H1 (cell line): ENCODE measurements at regions not wholly inside any gene's neighbourhood (a gene's known extent, or its start where the extent isn't known, plus 50 kb on each side); places are given as distances from the start of the nearest gene placed in this dataset.

Experiments
- CTCF ChIA-PET: fragments of 300-600 bp; sonication (Branson Sonifier 250); formaldehyde crosslinking; loops from one replicate; lab custom pipeline; 2021; ENCODE audit not compliant: partially characterized antibody; lab: Charles Lee
- POLR2A ChIA-PET: fragments of 300-600 bp; sonication (Branson Sonifier 250); formaldehyde crosslinking; loops from one replicate; lab custom pipeline; 2021; ENCODE audit warnings: inconsistent platforms; ENCODE audit not compliant: partially characterized antibody; lab: Charles Lee
- DNase-seq, 2 experiments: peaks; one replicate each; pipeline versions ENCODE4 v3.0.0 to v3.0.0-alpha.2; 2010 to 2022; ENCODE audit warnings: low spot score in 2 of 2, low read depth in 1 of 2, mixed read lengths in 1 of 2
- FAIRE-seq: peaks from 2 replicates; lab custom pipeline; 2011; peaks lifted over from hg19 to GRCh38; lab: Jason Lieb, UNC
- H2AFZ ChIP-seq: 2 replicates; pipeline ENCODE4 v1.8.1; 2012; ENCODE audit warnings: low read length, inconsistent platforms
- H2AK5ac ChIP-seq: 2 replicates; pipeline ENCODE4 v1.6.1; 2013; ENCODE audit warnings: low read depth, low read length
- H2BK120ac ChIP-seq: replicated peaks from 2 replicates; pipeline ENCODE3; 2013; ENCODE audit warnings: low read depth, low read length, inconsistent platforms
- H2BK12ac ChIP-seq: 2 replicates; pipeline ENCODE4 v1.6.1; 2013; ENCODE audit warnings: low read depth, low read length
- H2BK15ac ChIP-seq: 2 replicates; pipeline ENCODE4 v1.6.1; 2013; ENCODE audit warnings: low read length
- H2BK20ac ChIP-seq: 2 replicates; pipeline ENCODE4 v1.6.1; 2013; ENCODE audit warnings: low read length
- H2BK5ac ChIP-seq: 2 replicates; pipeline ENCODE4 v1.6.1; 2013; ENCODE audit warnings: low read depth, low read length
- H3K14ac ChIP-seq: 2 replicates; pipeline ENCODE4 v1.6.1; 2013; ENCODE audit warnings: inconsistent platforms; ENCODE audit not compliant: insufficient read length
- H3K18ac ChIP-seq: 2 replicates; pipeline ENCODE4 v1.6.1; 2013; ENCODE audit warnings: low read length; ENCODE audit errors: extremely low read depth
- H3K23ac ChIP-seq: 2 replicates; pipeline ENCODE4 v1.6.1; 2013; ENCODE audit warnings: inconsistent platforms; ENCODE audit not compliant: insufficient read length
- H3K23me2 ChIP-seq: 2 replicates; pipeline ENCODE4 v1.6.1; 2013; ENCODE audit warnings: low read depth, low read length
- H3K27ac ChIP-seq: 2 replicates; pipeline ENCODE4 v1.6.1; 2011; ENCODE audit warnings: low read depth, low read length, inconsistent platforms
- H3K27me3 ChIP-seq, 4 experiments: replicated peaks in 1 of 4; 1 replicate in 1 of 4; 2 replicates in 3 of 4; pipeline versions ENCODE4 v1.6.1 to v1.8.1; 2011 to 2013; ENCODE audit warnings: low read length in 3 of 4, mild to moderate bottlenecking in 3 of 4, inconsistent platforms in 2 of 4, mixed read lengths in 2 of 4, moderate library complexity in 1 of 4; ENCODE audit not compliant: control insufficient read depth in 3 of 4, insufficient read depth in 3 of 4; ENCODE audit errors: extremely low read depth in 1 of 4
- H3K36me3 ChIP-seq, 4 experiments: 2 replicates each; pipeline versions ENCODE4 v1.6.1 to v1.8.1; 2011 to 2013; ENCODE audit warnings: mild to moderate bottlenecking in 4 of 4, low read length in 3 of 4, moderate library complexity in 2 of 4, control low read depth in 1 of 4, inconsistent platforms in 1 of 4; ENCODE audit not compliant: insufficient read depth in 4 of 4, control insufficient read depth in 2 of 4
- H3K4ac ChIP-seq: replicated peaks from 2 replicates; pipeline ENCODE3; 2013; ENCODE audit warnings: low read length, low read depth, mixed read lengths, inconsistent platforms; ENCODE audit not compliant: insufficient read length
- H3K4me1 ChIP-seq, 4 experiments: replicated peaks in 1 of 4; 1 replicate in 1 of 4; 2 replicates in 3 of 4; pipeline versions ENCODE4 v1.6.1 to v1.8.1; 2011 to 2013; ENCODE audit warnings: low read length in 3 of 4, inconsistent platforms in 2 of 4, mixed read lengths in 1 of 4; ENCODE audit not compliant: insufficient read depth in 4 of 4, control insufficient read depth in 3 of 4
- H3K4me2 ChIP-seq, 2 experiments: 2 replicates each; pipeline versions ENCODE4 v1.6.1 to v1.8.1; 2011 to 2013; ENCODE audit warnings: low read depth in 2 of 2, low read length in 2 of 2, control low read depth in 1 of 2, inconsistent platforms in 1 of 2, mild to moderate bottlenecking in 1 of 2; ENCODE audit not compliant: insufficient read depth in 1 of 2
- H3K4me3 ChIP-seq, 4 experiments: fragments of 200-600, 300-600 bp in 1 of 4; sonication (generic), shearing (Covaris generic), sonication (Bioruptor Twin) in 1 of 4; 2 replicates each; pipeline versions ENCODE4 v1.5.1 to v1.8.1; 2011 to 2016; ENCODE audit warnings: low read length in 4 of 4, low read depth in 3 of 4, control low read depth in 2 of 4, inconsistent platforms in 2 of 4, mild to moderate bottlenecking in 2 of 4, mixed read lengths in 1 of 4, moderate library complexity in 1 of 4; ENCODE audit not compliant: insufficient read depth in 2 of 4; ENCODE audit errors: extremely low read depth in 1 of 4
- H3K56ac ChIP-seq: replicated peaks from 2 replicates; pipeline ENCODE3; 2013; ENCODE audit warnings: low read depth, mild to moderate bottlenecking, mixed read lengths, low read length, inconsistent platforms; ENCODE audit not compliant: insufficient read length
- H3K79me1 ChIP-seq: 2 replicates; pipeline ENCODE4 v1.6.1; 2013; ENCODE audit warnings: low read depth, low read length, control low read depth
- H3K79me2 ChIP-seq, 2 experiments: 2 replicates each; pipeline versions ENCODE4 v1.6.1 to v1.8.1; 2012 to 2013; ENCODE audit warnings: low read length in 2 of 2, mild to moderate bottlenecking in 2 of 2, inconsistent platforms in 1 of 2; ENCODE audit not compliant: insufficient read depth in 2 of 2, control insufficient read depth in 1 of 2
- H3K9ac ChIP-seq, 4 experiments: replicated peaks in 1 of 4; 1 replicate in 1 of 4; 2 replicates in 3 of 4; pipeline versions ENCODE4 v1.6.1 to v1.8.1; 2011 to 2013; ENCODE audit warnings: low read depth in 3 of 4, low read length in 3 of 4, control low read depth in 2 of 4, mild to moderate bottlenecking in 2 of 4, moderate library complexity in 2 of 4, inconsistent platforms in 1 of 4; ENCODE audit errors: extremely low read depth in 1 of 4
- H3K9me3 ChIP-seq, 2 experiments: 2 replicates each; pipeline versions ENCODE4 v1.6.1 to v1.8.1; 2012 to 2013; ENCODE audit warnings: mild to moderate bottlenecking in 2 of 2, moderate library complexity in 2 of 2, control low read depth in 1 of 2, inconsistent platforms in 1 of 2, low read depth in 1 of 2, low read length in 1 of 2, mixed read lengths in 1 of 2; ENCODE audit not compliant: insufficient read depth in 2 of 2
- H4K20me1 ChIP-seq, 2 experiments: replicated peaks in 1 of 2; 2 replicates each; pipeline versions ENCODE3 to v1.8.1; 2011 to 2013; ENCODE audit warnings: inconsistent platforms in 2 of 2, low read length in 2 of 2, mild to moderate bottlenecking in 1 of 2; ENCODE audit not compliant: insufficient read depth in 2 of 2, control insufficient read depth in 1 of 2
- H4K5ac ChIP-seq: 2 replicates; pipeline ENCODE4 v1.6.1; 2013; ENCODE audit warnings: low read length, low read depth, mixed read lengths, inconsistent platforms; ENCODE audit not compliant: insufficient read length
- H4K8ac ChIP-seq: 2 replicates; pipeline ENCODE4 v1.8.0; 2013; ENCODE audit warnings: mild to moderate bottlenecking, moderate library complexity, low read length, inconsistent platforms; ENCODE audit not compliant: insufficient read depth; ENCODE audit errors: extremely low read depth
- H4K91ac ChIP-seq: replicated peaks from 2 replicates; pipeline ENCODE3; 2013; ENCODE audit warnings: low read length, mixed read lengths, inconsistent platforms; ENCODE audit not compliant: insufficient read length
- CBX5 ChIP-seq: fragments of 300-800, 300-1000 bp; sonication (generic); IDR thresholded peaks from 2 replicates; pipeline ENCODE4 v1.7.1; 2016; ENCODE audit warnings: antibody characterized with exemption, low read length, low read depth
- CREB1 ChIP-seq: IDR thresholded peaks from 2 replicates; pipeline ENCODE4 v1.6.1; 2012; ENCODE audit warnings: inconsistent platforms
- EZH2 ChIP-seq: fragments of 200-600 bp; sonication (generic); IDR thresholded peaks from 2 replicates; pipeline ENCODE4 v1.7.1; 2012; ENCODE audit warnings: low read depth, mild to moderate bottlenecking, moderate library complexity, low read length, inconsistent platforms; ENCODE audit not compliant: severe bottlenecking
- RAD21 ChIP-seq, 2 experiments: IDR thresholded peaks in 1 of 2; conservative IDR thresholded peaks in 1 of 2; 2 replicates each; pipeline ENCODE4 v1.6.1; 2011; ENCODE audit warnings: low read depth in 2 of 2, low read length in 2 of 2, improper control_type of control experiment in 1 of 2, inconsistent platforms in 1 of 2, mild to moderate bottlenecking in 1 of 2, moderate library complexity in 1 of 2
- RXRA ChIP-seq: IDR thresholded peaks from 2 replicates; pipeline ENCODE4 v1.6.1; 2011; ENCODE audit warnings: low read depth, mild to moderate bottlenecking, low read length, moderate library complexity; ENCODE audit not compliant: insufficient read depth
- TAF1 ChIP-seq: IDR thresholded peaks from 2 replicates; pipeline ENCODE4 v1.6.1; 2011; ENCODE audit warnings: mild to moderate bottlenecking, low read depth, low read length
- WGBS, 2 experiments: shearing (Covaris generic) in 1 of 2; methylation state at CpG; one replicate each; pipeline versions ENCODE4 v1.1.6 to v1.1.7; 2013 to 2015; ENCODE audit warnings: low lambda C conversion rate in 2 of 2, mixed read lengths in 2 of 2, inconsistent platforms in 1 of 2, low coverage in 1 of 2, missing lambda C conversion rate in 1 of 2; ENCODE audit not compliant: insufficient replicate concordance in 2 of 2, insufficient coverage in 1 of 2, insufficient read length in 1 of 2; ENCODE audit errors: extremely low coverage in 1 of 2, missing lambda C conversion rate in 1 of 2; 5-methylcytosine and 5-hydroxymethylcytosine counted together
- TF ChIP-seq, protein P1 (sequence below), 3 experiments: IDR thresholded peaks; 1 replicate in 2 of 3; 2 replicates in 1 of 3; pipeline versions ENCODE4 v1.5.1 to v1.6.1; 2011; ENCODE audit warnings: low read length in 3 of 3, mild to moderate bottlenecking in 3 of 3, inconsistent platforms in 2 of 3, low read depth in 1 of 3, moderate library complexity in 1 of 3; ENCODE audit not compliant: insufficient read depth in 1 of 3; ENCODE audit errors: control extremely low read depth in 1 of 3

DNA sequence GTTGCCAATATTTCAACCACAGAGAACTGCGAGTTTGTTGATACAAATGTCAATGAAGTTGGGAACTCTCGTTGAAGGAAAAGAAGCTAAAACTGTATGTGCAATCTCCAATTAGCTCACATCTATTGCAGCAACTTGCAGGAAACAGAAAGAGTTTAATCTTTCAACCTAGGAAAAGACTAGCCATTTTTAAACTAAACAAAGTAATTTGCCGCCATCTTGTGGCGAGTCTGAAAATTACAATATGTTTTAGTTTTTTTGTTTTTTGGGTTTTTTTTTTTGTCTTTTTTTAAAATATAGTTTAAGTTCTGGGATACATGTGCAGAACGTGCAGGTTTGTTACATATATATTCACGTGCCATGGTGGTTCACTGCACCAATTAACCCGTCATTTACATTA lies 131.2 kb upstream of the FOXG1 start:
- Histone ChIP-seq H3K4me2 (no peak overlapping the region), H2BK12ac (no peak overlapping the region), H3K79me1 (no peaks in the 10 kb centered on the region), H3K23me2 (no peaks in the 10 kb centered on the region), H4K5ac (no peak overlapping the region), H3K4me1 (no peaks in the 10 kb centered on the region), H3K27me3 (no peaks in the 10 kb centered on the region), H2BK20ac (no peak overlapping the region), H3K56ac (no peak overlapping the region)
- CTCF ChIA-PET = interaction anchor here (0.7 kb wide), 1 partner anchor 1307 kb away, joined by 3 read pairs; no protein-coding TSS in a partner anchor
- DNase-seq = no peak
- FAIRE-seq = no peak
- TF ChIP-seq CBX5 = no peak
- TF ChIP-seq, protein P1, sequence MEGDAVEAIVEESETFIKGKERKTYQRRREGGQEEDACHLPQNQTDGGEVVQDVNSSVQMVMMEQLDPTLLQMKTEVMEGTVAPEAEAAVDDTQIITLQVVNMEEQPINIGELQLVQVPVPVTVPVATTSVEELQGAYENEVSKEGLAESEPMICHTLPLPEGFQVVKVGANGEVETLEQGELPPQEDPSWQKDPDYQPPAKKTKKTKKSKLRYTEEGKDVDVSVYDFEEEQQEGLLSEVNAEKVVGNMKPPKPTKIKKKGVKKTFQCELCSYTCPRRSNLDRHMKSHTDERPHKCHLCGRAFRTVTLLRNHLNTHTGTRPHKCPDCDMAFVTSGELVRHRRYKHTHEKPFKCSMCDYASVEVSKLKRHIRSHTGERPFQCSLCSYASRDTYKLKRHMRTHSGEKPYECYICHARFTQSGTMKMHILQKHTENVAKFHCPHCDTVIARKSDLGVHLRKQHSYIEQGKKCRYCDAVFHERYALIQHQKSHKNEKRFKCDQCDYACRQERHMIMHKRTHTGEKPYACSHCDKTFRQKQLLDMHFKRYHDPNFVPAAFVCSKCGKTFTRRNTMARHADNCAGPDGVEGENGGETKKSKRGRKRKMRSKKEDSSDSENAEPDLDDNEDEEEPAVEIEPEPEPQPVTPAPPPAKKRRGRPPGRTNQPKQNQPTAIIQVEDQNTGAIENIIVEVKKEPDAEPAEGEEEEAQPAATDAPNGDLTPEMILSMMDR (IDR thresholded peaks at IDR 0.05; ENCODE audit: control extremely low read depth in 1 of 3, insufficient read depth in 1 of 3, low read depth in 1 of 3, low read length in 3 of 3) = peak in 1 of 3 experiments; percentile 27; a peak in 2 of 4 replicates
- TF ChIP-seq RAD21 (IDR thresholded peaks at IDR 0.05 in 1 of 2, conservative IDR thresholded peaks at IDR 0.05 in 1 of 2; ENCODE audit: low read depth in 2 of 2, low read length in 2 of 2) = peak in 1 of 2 experiments; percentile 41
- no peak for TF ChIP-seq CREB1
- TF ChIP-seq RXRA = no peak
- TF ChIP-seq TAF1 = no peak
- TF ChIP-seq EZH2 = no peak
- TF ChIP-seq, all 59 proteins: peak for 2
- Histone ChIP-seq H4K91ac (no peak overlapping the region), H3K14ac (no peak overlapping the region), H2AK5ac (no peak overlapping the region), H2BK15ac (no peak overlapping the region), H3K36me3 (no peaks in the 10 kb centered on the region), H2AFZ (0 out of 2 replicates have a peak overlapping the region, but pooled peaks have one; percentile 52), H3K27ac (no peak overlapping the region), H4K20me1 (no peaks in the 10 kb centered on the region), H3K4ac (no peak overlapping the region), H4K8ac (no peak overlapping the region), H3K18ac (no peak overlapping the region), H3K9ac (no peak overlapping the region), H3K9me3 (no peaks in the 10 kb centered on the region), H2BK5ac (no peak overlapping the region), H3K79me2 (no peaks in the 10 kb centered on the region), H3K23ac (no peak overlapping the region), H3K4me3 (no peak overlapping the region), H2BK120ac (no peak overlapping the region)
- POLR2A ChIA-PET = no interaction called here
- WGBS, 2 experiments = 8% methylated on average over 7 of the region's 7 CpGs; no CpG with 5 or more reads in 1 of the 2 experiments
